Activated T-cell treated with anti-CD3 and anti-CD28 coated beads for 1 hour (primary cell): ENCODE measurements at regions not wholly inside any gene's neighbourhood (a gene's known extent, or its start where the extent isn't known, plus 50 kb on each side); places are given as distances from the start of the nearest gene placed in this dataset.
"Not testable (repeated sequence)": the region's sequence is repeated elsewhere in the genome, so short reads cannot be mapped to it uniquely, and the experiment has no call there.

Source experiments
- DNase-seq: peaks from one replicate; pipeline ENCODE4 v3.0.0-alpha.2; 2020; ENCODE audit warnings: low read depth

GRCh38 chr10:4440260-4440659, 385.7 kb upstream of the AKR1E2 start:
- DNase-seq = no peak

- DNase-seq = no peak
Observed at GRCh38 chr10:4437791-4438190, 388.2 kb upstream of the AKR1E2 start.

- DNase-seq = no peak
Observed at GRCh38 chr10:4437061-4437460, 388.9 kb upstream of the AKR1E2 start.

- DNase-seq = no peak
Observed at GRCh38 chr10:4436103-4436502, 389.9 kb upstream of the AKR1E2 start.

GRCh38 chr10:4434516-4435071, 391.4 kb upstream of the AKR1E2 start:
- DNase-seq = no peak

- DNase-seq = no peak
Observed at GRCh38 chr10:4434105-4434504, 391.9 kb upstream of the AKR1E2 start.

- DNase-seq = no peak
Observed at GRCh38 chr10:4431114-4431863, 394.7 kb upstream of the AKR1E2 start.

GRCh38 chr10:4429571-4429970, 396.4 kb upstream of the AKR1E2 start:
- no peak for DNase-seq

GRCh38 chr10:4427532-4427931, 398.5 kb upstream of the AKR1E2 start:
- no peak for DNase-seq

GRCh38 chr10:4426866-4427265, 399.1 kb upstream of the AKR1E2 start:
- no peak for DNase-seq

GRCh38 chr10:4409319-4409718, 416.7 kb upstream of the AKR1E2 start:
- DNase-seq = no peak

GRCh38 chr10:4407783-4408182, 418.2 kb upstream of the AKR1E2 start:
- DNase-seq = no peak

- DNase-seq = no peak
Observed at GRCh38 chr10:4405828-4406227, 420.2 kb upstream of the AKR1E2 start.

GRCh38 chr10:4403638-4404252, 422.3 kb upstream of the AKR1E2 start:
- no peak for DNase-seq

- DNase-seq = not testable (repeated sequence)
Observed at GRCh38 chr10:4401080-4401479, 424.9 kb upstream of the AKR1E2 start.

GRCh38 chr10:4399556-4399955, 426.5 kb upstream of the AKR1E2 start:
- no peak for DNase-seq

GRCh38 chr10:4398602-4399001, 427.4 kb upstream of the AKR1E2 start:
- DNase-seq = no peak

- no peak for DNase-seq
Observed at GRCh38 chr10:4397337-4397736, 428.7 kb upstream of the AKR1E2 start.

GRCh38 chr10:4396401-4397283, 429.4 kb upstream of the AKR1E2 start:
- no peak for DNase-seq

GRCh38 chr10:4395731-4396130, 430.3 kb upstream of the AKR1E2 start:
- DNase-seq = no peak

- DNase-seq = not testable (repeated sequence)
Observed at GRCh38 chr10:4394455-4394854, 431.6 kb upstream of the AKR1E2 start.

GRCh38 chr10:4391683-4392082, 434.3 kb upstream of the AKR1E2 start:
- DNase-seq = no peak

GRCh38 chr10:4390219-4390618, 435.8 kb upstream of the AKR1E2 start:
- DNase-seq = no peak
